Left ventricle myocardium superior (tissue), 1 donor: ENCODE measurements at regions not wholly inside any gene's neighbourhood (a gene's known extent, or its start where the extent isn't known, plus 50 kb on each side); places are given as distances from the start of the nearest gene placed in this dataset.
A peak's percentile ranks its signal among the peaks of the same experiment; 100 is the strongest.
"Not testable (repeated sequence)": the region's sequence is repeated elsewhere in the genome, so short reads cannot be mapped to it uniquely, and the experiment has no call there.

Source experiments
- ATAC-seq: fragments of 200-7000 bp; cut with Tn5 transposase; one replicate; pipeline ENCODE4 v1.9.1; 2020; ENCODE audit warnings: mild to moderate bottlenecking, moderate library complexity
- DNase-seq: peaks from one replicate; pipeline ENCODE4 v3.0.0-alpha.2; 2020
- intact Hi-C: fragments of 100-400 bp; cut with micrococcal nuclease; formaldehyde crosslinking; loops from one replicate; pipeline ENCODE4 v1.11.0; 2022
- donor health status: DM: no; HTN: yes; CAD: no; lungs with severe emphysema.

- ATAC-seq (no peak), DNase-seq (no peak)
- intact Hi-C loops = no loop called here
Observed at GRCh38 chr5:30458681-30459080, 734.8 kb upstream of the CDH6 start.

- intact Hi-C loops, ATAC-seq: not testable (repeated sequence)
Observed at GRCh38 chr5:30455484-30455883, 738.0 kb upstream of the CDH6 start.

GRCh38 chr5:30453168-30453567, 740.3 kb upstream of the CDH6 start:
- ATAC-seq = no peak
- no peak for DNase-seq
- intact Hi-C loops = no loop called here

More at GRCh38 chr5:30455484-30455883, 738.0 kb upstream of the CDH6 start:
- DNase-seq = not testable (repeated sequence)

GRCh38 chr5:30450153-30450552, 743.3 kb upstream of the CDH6 start:
- intact Hi-C loops = no loop called here
- DNase-seq (no peak), ATAC-seq (no peak)

GRCh38 chr5:30447431-30447830, 746.1 kb upstream of the CDH6 start:
- ATAC-seq (no peak), DNase-seq (no peak)
- intact Hi-C loops = no loop called here

GRCh38 chr5:30446456-30446855, 747.0 kb upstream of the CDH6 start:
- DNase-seq (no peak), ATAC-seq (no peak)
- intact Hi-C loops = no loop called here

GRCh38 chr5:30438785-30439184, 754.7 kb upstream of the CDH6 start:
- DNase-seq = no peak
- ATAC-seq = no peak
- intact Hi-C loops = no loop called here

- intact Hi-C loops = no loop called here
- DNase-seq (no peak), ATAC-seq (no peak)
Observed at GRCh38 chr5:30436691-30437090, 756.8 kb upstream of the CDH6 start.

GRCh38 chr5:30428866-30429407, 764.5 kb upstream of the CDH6 start:
- ATAC-seq, intact Hi-C loops, DNase-seq: not testable (repeated sequence)

GRCh38 chr5:30414078-30414477, 779.4 kb upstream of the CDH6 start:
- ATAC-seq (no peak), DNase-seq (no peak)
- intact Hi-C loops = no loop called here

GRCh38 chr5:30413540-30413939, 779.9 kb upstream of the CDH6 start:
- DNase-seq (no peak), ATAC-seq (no peak)
- intact Hi-C loops = no loop called here

GRCh38 chr5:30405821-30406220, 787.7 kb upstream of the CDH6 start:
- intact Hi-C loops = no loop called here
- DNase-seq (no peak), ATAC-seq (no peak)

GRCh38 chr5:30401479-30402058, 791.9 kb upstream of the CDH6 start:
- ATAC-seq = no peak
- intact Hi-C loops = no loop called here
- DNase-seq = peak; percentile 29

- ATAC-seq = no peak
- intact Hi-C loops = no loop called here
- DNase-seq = no peak
Observed at GRCh38 chr5:30398423-30398822, 795.1 kb upstream of the CDH6 start.

- DNase-seq = no peak
- intact Hi-C loops = no loop called here
- ATAC-seq = no peak
Observed at GRCh38 chr5:30392897-30393296, 800.6 kb upstream of the CDH6 start.

- intact Hi-C loops = no loop called here
- DNase-seq (no peak), ATAC-seq (no peak)
Observed at GRCh38 chr5:30390095-30390494, 803.4 kb upstream of the CDH6 start.

GRCh38 chr5:30387974-30388632, 805.4 kb upstream of the CDH6 start:
- intact Hi-C loops = no loop called here
- DNase-seq (no peak), ATAC-seq (no peak)

- DNase-seq (no peak), ATAC-seq (no peak)
- intact Hi-C loops = no loop called here
Observed at GRCh38 chr5:30385754-30386153, 807.7 kb upstream of the CDH6 start.

- intact Hi-C loops = no loop called here
- DNase-seq = no peak
Observed at GRCh38 chr5:30384171-30384570, 809.3 kb upstream of the CDH6 start.

GRCh38 chr5:30380228-30380627, 813.3 kb upstream of the CDH6 start:
- intact Hi-C loops = no loop called here
- DNase-seq = no peak
- ATAC-seq = no peak

More at GRCh38 chr5:30384171-30384570, 809.3 kb upstream of the CDH6 start:
- ATAC-seq = no peak

- intact Hi-C loops = no loop called here
Observed at GRCh38 chr5:30376848-30377247, 816.6 kb upstream of the CDH6 start.

More at GRCh38 chr5:30376848-30377247, 816.6 kb upstream of the CDH6 start:
- no peak for DNase-seq
- no peak for ATAC-seq
